ENCODE measurements at regions not wholly inside any gene's neighbourhood (a gene's known extent, or its start where the extent isn't known, plus 50 kb on each side); places are given as distances from the start of the nearest gene placed in this dataset.

- no peak overlapping the region for H3K4me3 ChIP-seq (ENCODE audit: low read depth, low read length)
- TF ChIP-seq CTCF (IDR thresholded peaks at IDR 0.05; ENCODE audit: borderline replicate concordance, insufficient read depth, low read depth, low read length), result no peak
Observed at GRCh38 chr22:48517039-48518030, 1310.3 kb downstream of the BRD1 start.

- no peak overlapping the region for H3K4me3 ChIP-seq (ENCODE audit: low read depth, low read length)
- no peak for TF ChIP-seq CTCF (IDR thresholded peaks at IDR 0.05; ENCODE audit: borderline replicate concordance, insufficient read depth, low read depth, low read length)
Observed at GRCh38 chr22:48516571-48516970, 1311.1 kb downstream of the BRD1 start.

GRCh38 chr22:48515571-48516200, 1312.0 kb downstream of the BRD1 start:
- no peak for TF ChIP-seq CTCF (IDR thresholded peaks at IDR 0.05; ENCODE audit: borderline replicate concordance, insufficient read depth, low read depth, low read length)
- no peak overlapping the region for H3K4me3 ChIP-seq (ENCODE audit: low read depth, low read length)

- no peak for TF ChIP-seq CTCF (IDR thresholded peaks at IDR 0.05; ENCODE audit: borderline replicate concordance, insufficient read depth, low read depth, low read length)
- no peak overlapping the region for H3K4me3 ChIP-seq (ENCODE audit: low read depth, low read length)
Observed at GRCh38 chr22:48513929-48514328, 1313.7 kb downstream of the BRD1 start.

- no peak overlapping the region for H3K4me3 ChIP-seq (ENCODE audit: low read depth, low read length)
- TF ChIP-seq CTCF (IDR thresholded peaks at IDR 0.05; ENCODE audit: borderline replicate concordance, insufficient read depth, low read depth, low read length), result no peak
Observed at GRCh38 chr22:48513446-48513845, 1314.2 kb downstream of the BRD1 start.

- no peak for TF ChIP-seq CTCF (IDR thresholded peaks at IDR 0.05; ENCODE audit: borderline replicate concordance, insufficient read depth, low read depth, low read length)
- no peak overlapping the region for H3K4me3 ChIP-seq (ENCODE audit: low read depth, low read length)
Observed at GRCh38 chr22:48511781-48512327, 1315.8 kb downstream of the BRD1 start.
